HG02938 (cell line): ENCODE measurements at regions not wholly inside any gene's neighbourhood (a gene's known extent, or its start where the extent isn't known, plus 50 kb on each side); places are given as distances from the start of the nearest gene placed in this dataset.
"Not testable (repeated sequence)": the region's sequence is repeated elsewhere in the genome, so short reads cannot be mapped to it uniquely, and the experiment has no call there.

Source experiments
- ATAC-seq: cut with Tn5 transposase; IDR thresholded peaks from one replicate; pipeline ENCODE4 v1.9.1; 2021; ENCODE audit warnings: mild to moderate bottlenecking, moderate library complexity; ENCODE audit not compliant: unreplicated experiment

DNA sequence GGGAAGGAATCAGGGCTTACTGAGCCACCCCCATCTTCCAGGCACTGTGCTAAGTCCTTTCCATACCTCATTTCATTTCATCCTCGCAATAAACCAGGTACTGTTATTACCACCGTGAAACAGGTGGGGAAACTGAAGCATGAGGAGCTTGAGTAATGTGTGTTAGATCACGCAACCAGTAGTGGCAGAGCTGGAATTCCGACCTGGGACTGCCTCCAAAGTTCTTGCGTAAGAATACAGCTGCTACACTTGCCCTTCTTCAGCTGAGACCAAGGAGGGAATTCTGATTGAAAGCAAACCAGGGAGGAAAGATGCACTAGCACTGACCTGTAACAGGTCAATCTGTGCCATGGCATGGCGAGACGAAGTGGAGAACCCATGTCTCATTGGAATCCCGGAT, 113.4 kb upstream of the MSX2 start:
- ATAC-seq = no peak

DNA sequence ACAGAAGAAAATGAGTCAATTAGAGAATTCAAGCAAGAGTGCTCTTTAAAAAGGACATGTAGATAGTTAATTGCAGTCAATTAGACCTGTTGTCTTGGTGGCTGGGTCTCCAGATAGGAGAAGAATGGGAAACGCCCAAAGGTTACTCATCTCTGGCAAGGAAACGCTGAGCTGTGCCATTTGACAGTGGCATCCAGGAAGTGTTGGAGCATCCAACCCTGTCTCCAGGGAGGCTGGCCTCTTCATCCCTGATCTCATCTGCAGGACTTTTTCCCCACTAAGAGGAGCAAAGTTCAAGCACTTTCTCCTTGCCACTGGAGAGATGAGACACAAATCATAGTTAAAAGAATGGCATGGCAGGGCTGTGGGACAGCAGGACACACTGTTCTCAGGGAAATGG, 111.7 kb upstream of the MSX2 start:
- no peak for ATAC-seq

DNA sequence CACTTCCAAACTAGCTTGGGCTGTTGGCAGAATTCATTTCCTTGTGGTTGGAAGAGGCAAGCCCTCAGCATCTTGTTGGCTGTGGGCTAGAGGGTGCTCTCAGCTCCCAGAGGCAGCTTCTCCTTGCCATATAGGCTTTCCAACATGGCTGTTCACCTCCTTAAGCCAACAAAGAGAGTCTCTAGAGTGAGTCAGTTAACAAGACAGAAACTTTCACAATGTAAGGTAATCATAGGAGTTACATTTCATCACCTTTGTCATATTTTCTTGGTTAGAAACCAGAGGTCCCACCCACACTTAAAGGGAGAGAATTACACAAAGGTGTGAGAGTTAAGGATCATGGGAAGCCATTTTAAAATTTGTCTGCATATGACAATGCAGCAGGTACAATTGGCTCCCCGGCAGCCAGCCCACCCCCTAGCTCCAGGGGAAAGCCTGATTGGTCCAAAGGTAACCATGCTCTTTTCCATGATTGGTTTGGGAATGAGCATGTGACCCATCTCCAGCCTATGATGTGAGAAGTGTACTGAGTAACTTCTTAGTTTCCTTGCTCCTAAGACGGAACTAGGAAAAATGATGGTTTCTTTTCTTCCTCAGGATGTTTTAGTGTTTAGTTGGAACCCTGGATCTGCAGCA, 109.8 kb upstream of the MSX2 start:
- no peak for ATAC-seq

DNA sequence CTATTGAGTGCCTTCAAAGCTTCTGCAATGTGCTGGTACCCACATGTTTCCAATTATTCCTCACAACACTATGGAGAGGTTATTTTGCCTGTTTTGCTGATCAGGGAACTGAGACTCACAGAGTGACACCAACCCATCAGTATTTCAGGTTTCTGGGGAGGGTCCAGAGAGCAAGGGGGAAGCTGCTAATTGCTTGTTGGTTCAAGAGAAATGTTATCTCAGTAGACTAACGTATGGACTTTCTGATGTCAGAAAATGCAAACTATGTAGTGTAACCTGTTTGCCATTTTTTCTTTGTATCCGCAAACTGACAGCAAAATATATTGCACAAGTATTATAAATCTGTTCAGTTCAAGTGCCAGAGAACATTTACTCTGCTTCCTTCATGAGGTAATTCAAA, 108.3 kb upstream of the MSX2 start:
- ATAC-seq = no peak

DNA sequence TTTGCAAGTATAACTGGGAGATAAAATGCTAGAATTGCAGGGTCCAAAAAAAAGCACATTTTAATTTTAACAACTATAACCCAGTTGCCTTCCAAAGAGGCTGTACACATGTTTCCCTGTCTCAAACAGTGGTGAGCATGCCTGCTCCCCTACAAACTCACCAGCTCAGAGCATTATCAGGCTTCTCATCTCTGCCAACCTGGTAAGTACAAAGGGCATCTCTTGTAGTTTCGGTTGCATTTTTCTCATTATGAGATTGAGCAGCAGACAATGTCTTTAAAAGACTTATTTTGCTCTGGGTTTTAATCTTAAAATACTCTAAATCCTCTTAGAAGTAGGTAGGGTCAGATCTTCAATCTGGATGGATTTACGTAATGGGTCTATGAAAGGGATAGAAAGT, 107.1 kb upstream of the MSX2 start:
- ATAC-seq = no peak

DNA sequence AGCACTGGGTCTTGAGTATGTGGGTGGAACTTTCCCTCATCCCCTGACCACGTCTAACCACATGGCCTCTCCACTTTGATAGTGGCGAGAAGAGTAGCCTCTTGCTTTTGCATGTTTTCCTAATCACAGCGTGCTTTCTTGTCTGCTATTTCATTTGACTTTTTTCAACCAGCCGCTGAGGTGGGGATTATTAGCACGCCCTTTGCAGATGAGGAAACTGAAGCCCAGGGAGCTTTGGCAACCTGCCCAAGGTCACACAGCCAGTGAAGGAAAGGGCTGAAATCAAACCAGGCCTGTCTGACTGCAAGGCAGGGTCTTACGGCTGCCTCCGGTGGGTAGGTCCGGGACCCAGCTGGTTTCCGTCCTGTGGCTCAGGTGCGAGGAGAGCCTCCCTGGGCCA, 106.5 kb upstream of the MSX2 start:
- no peak for ATAC-seq

DNA sequence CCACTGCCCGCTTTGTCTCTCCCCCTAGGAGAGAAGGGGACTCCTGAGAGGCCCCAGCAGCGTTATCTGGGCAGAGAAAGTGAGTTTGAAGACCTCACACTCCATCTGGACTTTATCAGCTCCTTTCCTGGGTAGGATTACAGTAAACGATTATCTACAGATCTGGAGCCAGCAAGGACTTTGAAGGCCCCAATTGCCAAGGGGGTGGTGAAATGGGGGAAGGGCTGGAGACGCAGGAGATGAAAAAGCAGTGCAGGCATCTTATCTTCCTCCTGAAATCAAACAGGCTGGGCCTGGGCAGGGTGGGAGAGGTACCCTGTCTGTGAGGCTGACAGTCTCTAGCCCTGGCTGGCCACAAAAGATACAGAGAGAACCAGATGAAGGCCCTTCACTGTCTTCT, 105.8 kb upstream of the MSX2 start:
- ATAC-seq = no peak

DNA sequence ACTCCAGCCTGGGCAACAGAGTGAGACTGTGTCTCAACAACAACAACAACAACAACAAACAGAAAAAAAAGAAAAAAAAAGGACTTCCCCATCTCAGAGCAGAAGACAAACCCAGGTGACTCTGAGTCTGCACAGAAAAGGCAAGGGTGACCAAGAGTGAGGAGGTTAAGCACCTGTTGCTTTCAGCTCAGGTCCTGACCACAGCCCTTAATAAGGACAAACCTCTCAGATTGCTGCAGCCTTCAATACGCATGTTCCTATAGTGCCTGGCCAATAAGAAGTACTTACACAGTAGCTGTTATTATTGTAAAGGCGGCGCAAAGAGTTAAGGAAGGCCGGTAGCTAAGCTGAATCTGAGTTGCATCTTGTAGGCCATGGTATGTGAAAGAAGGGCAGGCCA, 102.3 kb upstream of the MSX2 start:
- ATAC-seq = no peak

DNA sequence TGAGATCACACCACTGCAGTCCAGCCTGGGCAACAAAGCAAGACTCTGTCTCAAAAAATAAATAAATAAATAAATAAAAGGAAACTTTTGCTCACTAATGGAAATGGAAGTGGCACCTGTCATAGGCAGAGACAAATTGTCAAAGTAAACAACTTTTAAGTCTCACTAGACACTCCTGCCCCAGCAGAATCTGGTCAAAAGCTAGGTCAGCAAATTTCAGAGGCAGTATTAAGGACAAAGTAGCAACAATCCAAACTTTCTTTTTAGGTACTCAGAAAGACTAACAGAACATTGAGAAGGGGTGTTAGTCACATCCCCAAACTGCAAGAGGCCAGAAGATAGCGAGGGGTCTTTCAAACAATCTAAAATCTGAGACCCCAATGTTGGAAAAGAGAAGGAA, 101.4 kb upstream of the MSX2 start:
- no peak for ATAC-seq

DNA sequence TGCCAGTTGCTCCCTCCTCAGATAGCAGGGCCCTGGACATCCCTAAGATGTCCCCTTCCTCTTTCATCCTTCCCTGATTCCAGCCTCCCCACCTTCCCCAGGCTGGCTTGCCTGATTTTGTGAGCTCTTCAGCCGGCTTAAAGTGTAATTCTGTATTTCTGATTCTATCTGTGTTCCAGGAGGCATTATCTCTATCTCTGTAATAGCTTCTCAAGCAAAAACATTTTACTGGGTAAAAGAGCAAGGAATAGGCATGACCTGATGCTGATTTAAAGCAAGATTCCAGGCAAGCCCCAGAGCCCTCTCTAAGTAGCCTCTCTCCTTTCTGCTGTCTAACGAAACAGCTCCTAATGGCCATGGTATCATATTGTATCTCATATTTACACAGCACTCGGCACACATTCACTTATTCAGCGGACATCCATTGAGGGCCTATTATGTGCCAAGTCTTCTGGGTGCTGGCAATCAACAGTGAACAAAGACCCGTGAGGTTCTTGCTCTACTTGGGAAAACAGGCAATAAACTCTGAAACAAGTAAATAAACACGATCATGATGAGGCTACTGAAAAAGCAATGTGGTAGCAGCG, 100.9 kb upstream of the MSX2 start:
- ATAC-seq = no peak

DNA sequence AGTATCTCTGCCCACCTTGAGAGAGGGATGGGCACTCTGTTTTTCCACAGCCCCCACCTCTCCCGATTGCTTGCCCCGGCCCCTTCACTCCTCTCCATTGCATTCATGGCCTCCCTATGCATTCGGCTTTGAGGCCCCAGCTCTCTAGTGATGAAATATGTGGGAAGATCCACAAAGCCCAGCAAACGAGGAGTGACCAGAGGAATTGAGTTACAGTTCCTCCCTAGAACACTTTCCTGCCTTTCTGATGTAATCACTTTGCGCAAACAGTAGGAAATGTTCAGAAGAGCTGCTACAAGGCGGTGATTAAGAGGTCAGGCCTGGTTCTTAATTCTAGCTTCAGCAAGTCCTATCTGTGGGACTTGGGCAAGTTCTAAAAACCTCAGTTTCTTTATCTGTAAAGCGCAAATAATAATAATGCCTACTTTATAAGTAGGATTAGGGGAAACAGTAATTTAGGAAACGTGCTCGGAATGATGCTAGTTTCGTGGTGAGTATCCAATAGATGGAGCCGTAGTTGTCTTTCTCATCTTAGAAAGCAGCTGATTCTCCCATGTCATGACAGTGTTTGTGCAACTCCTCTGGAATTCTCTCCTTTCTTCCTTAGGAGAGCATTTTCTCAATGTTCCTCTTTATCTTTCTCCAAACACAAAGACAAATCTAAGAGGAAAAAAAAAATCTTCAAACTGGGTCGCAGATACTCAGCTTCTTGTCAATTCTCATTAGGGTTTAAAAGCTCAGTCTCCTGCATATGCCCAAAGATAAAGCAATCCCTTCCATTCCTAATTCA, 99.5 kb upstream of the MSX2 start:
- ATAC-seq = no peak

DNA sequence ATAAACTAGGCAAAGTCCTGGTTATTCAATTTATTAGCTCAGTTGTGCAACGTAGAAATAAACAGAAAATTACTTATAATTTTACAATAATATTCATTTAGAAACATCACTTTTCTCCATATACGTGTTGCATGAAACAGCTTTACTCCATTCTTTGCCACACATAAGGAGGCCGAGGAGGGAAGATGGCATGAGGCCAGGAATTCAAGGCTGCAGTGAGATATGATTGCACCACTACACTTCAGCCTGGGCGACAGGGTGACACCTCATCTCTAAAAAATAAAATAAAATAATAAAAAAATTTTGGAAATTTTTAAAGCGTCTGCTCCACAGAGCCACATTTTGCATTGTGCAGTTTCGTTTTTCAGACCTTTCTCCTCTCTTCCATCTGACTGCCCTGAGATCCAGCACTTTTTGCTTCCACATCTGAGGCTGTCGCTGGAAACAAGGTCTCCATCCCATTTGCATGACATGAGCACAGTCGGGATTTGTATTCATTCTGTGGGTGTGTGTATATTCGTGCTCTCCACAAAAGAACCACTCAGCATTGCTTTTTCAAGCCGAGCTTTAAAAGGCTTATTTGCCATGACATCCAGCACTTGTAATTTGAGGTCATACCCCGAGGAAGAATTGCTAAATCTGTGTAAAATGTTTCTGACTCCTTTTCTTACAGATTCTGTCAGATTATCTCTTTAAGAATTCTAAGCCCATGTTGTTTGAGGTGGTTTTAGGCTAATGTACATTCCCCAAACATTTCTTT, 98.6 kb upstream of the MSX2 start:
- no peak for ATAC-seq

DNA sequence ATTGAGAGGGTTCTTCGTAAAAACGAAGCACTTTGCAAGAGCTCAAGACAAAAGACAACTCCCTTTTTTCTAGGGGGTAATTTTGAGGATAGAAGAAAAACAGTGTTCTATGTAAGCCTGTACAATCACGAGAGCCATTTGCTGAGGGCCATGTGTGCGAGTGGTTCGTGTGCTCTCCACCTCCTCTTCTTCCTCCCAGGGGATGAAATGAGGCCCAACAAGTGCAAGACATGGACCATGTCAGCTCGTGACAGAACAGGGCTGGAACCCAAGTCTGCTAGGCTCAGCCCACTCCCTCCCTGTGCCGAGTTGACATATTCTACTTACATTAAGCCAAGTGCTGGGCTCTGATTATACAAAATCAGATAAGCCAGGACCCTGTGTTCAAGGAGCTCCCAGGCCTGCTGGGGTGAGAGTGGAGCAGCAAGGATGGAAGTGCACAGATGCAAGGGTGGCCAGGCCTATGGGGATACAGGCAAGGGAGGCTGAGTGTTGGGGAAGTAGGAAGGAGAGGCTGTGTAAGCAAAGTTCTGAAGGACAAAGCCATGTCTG, 97.9 kb upstream of the MSX2 start:
- ATAC-seq = no peak

DNA sequence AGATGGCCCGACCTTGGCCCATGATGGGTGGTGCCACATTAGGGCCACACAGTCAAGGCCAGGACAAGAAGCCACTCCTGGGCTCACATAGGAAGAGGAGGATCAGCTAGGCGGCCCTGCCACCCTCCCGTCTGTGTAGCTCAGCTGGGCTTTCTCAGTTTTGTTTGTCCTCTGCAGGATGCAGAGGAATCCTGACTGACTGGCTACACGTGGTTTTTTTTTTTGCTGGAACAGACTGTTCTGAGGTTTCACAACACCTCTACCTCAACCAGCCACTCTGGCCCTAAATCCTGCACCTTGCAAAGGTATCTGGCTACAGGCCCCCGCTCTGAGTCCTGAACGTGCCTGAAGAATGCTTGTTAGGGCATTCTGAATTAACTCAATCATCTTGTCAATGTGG, 88.3 kb upstream of the MSX2 start:
- ATAC-seq = no peak

DNA sequence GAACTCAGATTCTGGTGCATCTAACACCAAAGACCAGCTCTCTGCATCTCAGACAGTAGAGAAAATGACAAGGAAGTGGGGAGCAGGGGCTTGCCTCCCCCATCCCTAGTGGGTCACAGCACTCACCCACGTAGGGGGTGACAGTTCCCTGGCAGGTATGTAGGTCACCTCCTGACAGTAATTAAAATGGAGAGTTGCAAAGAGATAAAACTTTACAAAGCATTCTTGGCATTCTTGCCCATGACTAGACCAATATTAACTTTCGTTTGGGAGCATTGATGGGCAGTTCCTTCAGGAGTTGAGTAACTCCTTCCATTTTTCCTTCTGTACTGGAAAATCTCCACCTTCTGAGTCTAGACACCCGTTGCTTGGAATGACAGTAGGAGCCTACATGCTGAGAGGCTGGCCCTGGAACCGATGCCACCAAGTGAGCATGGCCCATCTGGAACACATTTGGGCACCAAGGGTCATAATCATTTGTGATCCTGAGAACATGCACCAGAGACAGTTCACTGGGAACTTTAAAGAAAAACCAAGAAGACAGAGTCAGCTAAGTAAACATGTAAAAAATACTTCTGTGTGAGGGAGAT, 81.5 kb upstream of the MSX2 start:
- no peak for ATAC-seq

DNA sequence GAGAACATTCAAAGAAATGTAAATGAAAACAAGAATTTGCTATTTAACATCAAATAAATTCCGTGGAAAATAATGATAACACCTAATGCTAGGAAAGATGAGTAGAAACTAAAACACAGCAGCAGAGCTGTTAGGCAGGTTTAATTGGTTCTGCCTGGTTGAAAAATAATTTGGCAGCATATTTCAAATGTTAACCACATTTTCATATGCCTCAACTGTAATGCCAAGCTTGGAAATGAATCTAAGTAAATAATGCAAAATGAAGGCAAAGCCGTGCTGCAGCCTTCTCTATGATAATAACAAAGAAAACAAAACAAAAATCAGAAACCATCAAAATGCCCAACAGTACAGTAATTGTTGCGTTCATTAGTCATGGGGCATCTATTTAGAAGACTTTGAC, 79.9 kb upstream of the MSX2 start:
- ATAC-seq = no peak

DNA sequence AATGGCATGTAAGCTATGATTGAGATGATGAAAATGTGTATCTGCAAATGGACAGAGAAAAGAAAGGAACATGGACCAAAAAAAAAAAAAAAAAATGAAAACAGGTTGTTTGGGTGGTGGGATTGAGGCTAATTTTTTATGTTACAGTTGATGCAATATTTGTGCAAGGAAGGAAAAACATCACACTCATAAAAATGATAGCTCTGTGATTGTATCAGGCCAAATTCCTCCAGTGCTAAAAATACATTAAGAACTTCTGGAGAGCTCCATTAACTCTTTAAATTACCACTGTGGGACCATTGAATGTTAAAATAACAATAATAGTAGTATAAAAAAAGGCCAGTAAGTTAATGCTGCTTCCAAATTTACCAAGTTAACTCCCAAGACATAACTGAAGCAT, 79.5 kb upstream of the MSX2 start:
- no peak for ATAC-seq

DNA sequence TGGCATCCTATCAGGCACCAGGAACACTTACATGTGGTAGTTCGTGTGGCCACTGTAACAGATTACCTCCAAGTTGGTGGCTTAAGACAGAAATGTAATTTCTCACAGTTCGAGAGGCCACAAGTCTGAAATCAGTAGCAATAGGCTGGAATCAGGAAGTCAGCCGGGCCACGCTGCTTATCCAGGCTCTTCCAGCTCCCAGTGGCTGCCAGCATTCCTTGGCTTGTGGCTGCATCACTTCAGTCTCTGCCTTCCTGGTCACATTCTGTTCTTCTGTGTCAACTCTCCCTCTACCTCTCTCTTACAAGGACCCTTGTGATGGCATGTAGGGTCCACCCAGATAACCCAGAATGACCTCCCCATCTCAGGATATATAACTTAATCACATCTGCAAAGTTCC, 78.7 kb upstream of the MSX2 start:
- no peak for ATAC-seq

DNA sequence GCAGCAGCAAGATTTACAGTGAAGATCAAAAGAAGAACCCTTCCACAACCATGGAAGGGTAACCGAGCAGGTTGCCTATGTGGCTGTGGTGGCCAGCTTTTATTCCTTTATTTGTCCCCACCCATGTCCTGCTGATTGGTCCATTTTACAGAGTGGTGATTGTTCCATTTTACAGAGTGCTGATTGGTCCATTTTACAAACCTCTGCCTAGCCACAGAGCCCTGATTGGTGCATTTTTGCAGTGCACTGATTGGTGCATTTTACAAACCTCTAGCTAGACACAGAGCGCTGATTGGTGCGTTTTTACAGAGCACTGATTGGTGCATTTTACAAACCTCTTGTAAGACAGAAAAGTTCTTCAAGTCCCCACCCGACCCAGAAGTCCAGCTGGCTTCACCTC, 75.8 kb upstream of the MSX2 start:
- not testable (repeated sequence) for ATAC-seq

DNA sequence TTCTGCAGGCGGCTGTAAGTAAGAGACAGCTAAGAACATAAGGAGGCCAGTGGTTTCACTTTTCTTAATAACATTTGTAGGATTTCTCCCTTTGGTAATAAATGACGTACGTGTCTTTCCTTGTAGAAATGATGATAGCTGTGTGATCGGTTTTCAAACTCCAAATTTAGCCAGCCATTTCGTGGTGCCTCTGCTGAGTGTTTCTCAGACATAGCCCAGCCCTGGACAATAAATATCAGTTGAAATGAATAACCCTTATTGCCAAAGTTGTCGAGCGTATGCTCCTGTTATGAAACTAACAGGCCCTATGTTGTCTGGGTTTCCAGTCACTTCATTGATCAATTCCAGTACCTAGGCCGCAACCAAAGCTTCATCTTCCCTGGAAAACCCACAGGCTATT, 75.0 kb upstream of the MSX2 start:
- no peak for ATAC-seq

DNA sequence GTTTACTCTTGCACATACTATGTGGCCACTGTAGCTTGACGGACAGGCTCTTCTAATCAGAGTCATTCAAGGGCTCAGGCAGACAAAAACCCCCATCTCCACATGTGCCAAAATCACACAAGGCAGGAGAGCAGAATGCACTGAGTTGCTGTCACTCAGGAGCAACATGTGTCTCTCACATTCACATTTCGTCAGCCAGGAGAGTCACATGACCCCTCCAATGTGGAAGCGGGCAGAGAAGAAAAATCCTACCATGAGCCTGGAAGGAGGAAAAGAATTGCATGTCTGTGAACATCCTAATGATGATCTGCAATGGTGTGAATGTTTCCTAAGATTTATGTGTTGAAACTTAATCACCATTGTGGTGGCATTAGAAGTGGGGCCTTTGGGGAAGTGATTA, 69.9 kb upstream of the MSX2 start:
- ATAC-seq = no peak
